ENCODE measurements at regions not wholly inside any gene's neighbourhood (a gene's known extent, or its start where the extent isn't known, plus 50 kb on each side); places are given as distances from the start of the nearest gene placed in this dataset.

DNA sequence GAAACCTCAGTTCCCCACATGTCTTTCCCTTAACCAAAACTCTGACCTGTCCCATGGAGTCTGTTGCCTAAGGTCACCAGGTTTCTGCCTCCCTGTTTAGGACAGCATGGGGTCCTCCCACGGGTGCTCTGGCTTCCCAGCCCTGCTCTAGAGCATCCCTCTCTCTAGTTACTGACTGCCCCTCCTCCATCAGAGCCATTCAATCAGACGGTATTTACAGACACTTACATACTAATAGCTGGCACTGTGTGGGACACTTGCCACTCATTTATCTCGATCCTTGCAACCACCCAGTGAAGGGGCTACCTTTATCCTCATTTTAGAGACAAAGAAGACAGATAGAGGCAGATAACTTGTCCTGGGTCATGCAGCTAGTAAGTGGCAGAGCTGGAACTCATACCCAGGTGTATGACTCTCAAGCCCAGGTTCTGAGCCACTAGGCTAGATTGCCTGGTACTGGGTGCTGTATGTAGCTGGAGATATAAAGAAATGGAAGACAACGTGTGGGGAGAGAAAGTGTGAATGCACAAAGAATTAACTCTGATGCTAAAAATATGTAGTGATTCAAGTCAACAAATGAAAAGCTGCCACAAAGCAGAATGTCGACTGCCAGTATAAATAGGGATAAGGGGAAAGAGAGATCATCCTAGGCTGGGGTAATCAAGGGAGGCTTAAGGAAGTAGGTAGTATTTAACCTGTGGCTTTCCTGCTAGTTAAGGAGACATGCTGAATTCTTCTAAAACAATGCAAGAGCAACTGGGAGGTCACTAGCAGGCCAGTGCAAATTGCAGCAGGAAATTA is 52.5 kb upstream of the PDE8B start:
- DNase-seq (ENCODE audit: low read depth) = no peak

- no peak for DNase-seq (ENCODE audit: low read depth)
These were observed 54.1 kb upstream of the PDE8B start for GRCh38 chr5:77156379-77156778.

GRCh38 chr5:77155179-77155785 is 55.2 kb upstream of the PDE8B start:
- DNase-seq (ENCODE audit: low read depth) = no peak

DNA sequence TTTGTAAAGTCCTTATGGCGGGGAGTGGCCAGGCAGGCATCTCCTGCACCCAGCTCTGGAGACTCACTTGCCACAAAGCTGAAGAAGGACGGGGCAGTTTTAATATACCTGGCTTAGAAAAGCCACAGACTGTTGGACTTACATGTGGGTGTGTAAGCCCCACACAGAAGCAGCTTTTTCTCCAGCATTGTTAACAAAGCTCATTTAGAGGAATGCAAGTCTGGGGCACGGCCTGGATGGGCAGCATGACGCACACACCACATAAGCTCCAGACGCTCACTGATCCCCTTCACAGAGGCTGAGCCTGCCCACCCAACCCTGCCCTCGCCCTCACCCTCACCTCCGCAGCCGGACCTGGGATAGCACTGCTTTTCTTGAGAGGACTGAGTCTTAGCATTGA is 58.0 kb upstream of the PDE8B start:
- no peak for DNase-seq (ENCODE audit: low read depth)

DNA sequence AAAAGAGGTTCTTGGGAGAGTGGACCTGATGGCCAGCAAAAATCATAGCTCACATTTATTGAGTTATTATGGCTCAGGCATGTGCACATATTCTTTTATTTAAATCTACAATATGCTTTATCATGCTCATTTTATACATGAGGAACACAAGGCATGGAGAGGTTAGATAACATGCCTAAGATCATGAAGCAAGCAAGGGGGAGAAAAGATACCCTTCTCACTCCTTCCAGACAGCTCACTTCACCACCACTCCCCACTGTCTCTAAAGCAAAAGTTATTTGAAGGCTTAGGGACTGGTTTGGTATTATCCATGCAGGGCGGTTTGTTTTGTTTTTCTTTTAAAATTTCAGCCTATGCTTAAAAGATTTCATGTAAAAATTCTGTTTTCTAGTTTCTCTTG is 59.0 kb upstream of the PDE8B start:
- DNase-seq (ENCODE audit: low read depth) = no peak

DNA sequence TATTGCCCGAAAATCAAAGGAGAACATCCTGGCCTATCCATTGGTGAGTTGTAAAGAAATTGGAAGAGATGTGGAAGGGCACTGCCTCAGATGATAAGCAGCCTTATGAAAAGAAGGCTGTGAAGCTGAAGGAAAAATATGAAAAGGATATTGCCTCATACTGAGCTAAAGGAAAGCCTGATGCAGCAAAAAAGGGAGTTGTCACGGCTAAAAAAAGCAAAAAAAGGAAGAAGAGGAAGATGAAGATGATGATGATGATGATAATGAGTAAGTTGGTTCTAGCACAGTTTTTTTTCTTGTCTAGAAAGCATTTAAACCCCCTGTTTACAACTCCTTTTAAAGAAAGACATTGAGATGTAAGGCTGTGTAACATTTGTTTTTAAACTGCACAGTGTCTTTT is 59.8 kb upstream of the ZBED3 start:
- no peak for DNase-seq (ENCODE audit: low read depth)

DNA sequence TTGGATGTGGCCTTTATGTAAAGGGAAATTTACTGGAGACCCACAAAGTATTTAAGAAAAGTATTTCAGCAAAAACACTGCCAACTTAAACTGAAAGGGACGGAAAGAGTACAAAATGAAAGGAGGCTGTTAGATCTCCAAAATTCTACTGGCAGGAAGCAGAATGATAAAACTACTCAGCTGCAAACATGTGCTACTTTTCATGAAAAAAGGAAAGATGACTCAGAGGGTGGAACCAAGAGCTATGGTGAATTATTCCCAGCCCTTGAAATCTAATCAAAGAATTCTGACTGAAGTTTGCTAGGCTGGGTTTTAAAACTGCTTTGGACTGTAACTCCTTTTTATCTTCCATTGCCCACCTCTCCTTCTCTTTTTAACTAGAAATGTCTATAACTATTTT is 58.6 kb upstream of the ZBED3 start:
- no peak for DNase-seq (ENCODE audit: low read depth)

- DNase-seq (ENCODE audit: low read depth) = no peak
These were observed 57.7 kb upstream of the ZBED3 start for GRCh38 chr5:77144837-77145139.

- peak; percentile 28 for DNase-seq (ENCODE audit: low read depth)
These were observed 57.1 kb upstream of the ZBED3 start for GRCh38 chr5:77143998-77144836.

- no peak for DNase-seq (ENCODE audit: low read depth)
These were observed 53.3 kb upstream of the ZBED3 start for GRCh38 chr5:77140350-77140749.

DNA sequence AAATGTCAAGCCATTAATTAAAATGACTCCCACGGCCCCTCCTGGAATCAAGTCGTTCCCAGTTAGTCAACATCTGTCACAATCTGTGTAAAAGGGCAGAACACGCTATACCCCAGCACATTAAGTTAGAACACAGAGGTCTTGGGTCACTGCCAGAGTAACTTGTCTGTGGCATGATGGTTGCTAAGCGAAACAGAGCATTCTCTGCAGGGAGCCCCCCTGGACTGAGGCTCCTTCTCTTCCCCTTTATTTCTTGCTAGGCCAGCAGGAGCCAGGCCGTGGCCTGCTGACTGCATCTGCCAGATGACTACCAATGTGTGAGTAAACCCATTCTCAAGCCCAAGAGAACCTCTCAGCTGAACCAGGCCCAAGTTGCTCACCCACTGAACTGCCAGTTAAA is 51.9 kb upstream of the ZBED3 start:
- DNase-seq (ENCODE audit: low read depth) = no peak
